ENCODE measurements at regions not wholly inside any gene's neighbourhood (a gene's known extent, or its start where the extent isn't known, plus 50 kb on each side); places are given as distances from the start of the nearest gene placed in this dataset.

DNA sequence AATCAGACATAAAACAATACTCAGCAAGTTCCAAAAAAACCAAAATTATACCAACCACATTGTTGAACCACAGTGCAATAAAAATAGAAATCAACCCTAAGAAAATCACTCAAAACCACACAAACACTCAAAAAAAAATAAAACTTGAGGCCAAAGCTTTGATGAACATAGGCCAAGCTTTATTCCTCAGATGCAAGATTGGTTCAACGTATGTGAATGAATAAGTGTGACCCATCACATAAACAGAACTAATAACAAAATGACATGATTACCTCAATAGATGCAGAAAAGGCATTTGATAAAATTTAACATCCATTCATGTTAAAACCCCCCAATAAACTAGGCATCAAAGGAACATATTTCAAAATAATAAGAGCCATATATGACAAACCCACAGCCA lies 506.1 kb upstream of the FZD8 start:
- Mint-ChIP-seq H3K27ac (ENCODE audit: unreplicated experiment) (no peak overlapping the region), H3K9me3 (peaks cover 12% of the 10 kb centered on the region), H3K36me3 (ENCODE audit: low read depth) (peaks cover 2% of the 10 kb centered on the region), H3K4me1 (peaks cover 9% of the 10 kb centered on the region), H3K27me3 (ENCODE audit: low read depth) (no peaks in the 10 kb centered on the region), H3K4me3 (no peak overlapping the region)
- TF ChIP-seq, protein P1, sequence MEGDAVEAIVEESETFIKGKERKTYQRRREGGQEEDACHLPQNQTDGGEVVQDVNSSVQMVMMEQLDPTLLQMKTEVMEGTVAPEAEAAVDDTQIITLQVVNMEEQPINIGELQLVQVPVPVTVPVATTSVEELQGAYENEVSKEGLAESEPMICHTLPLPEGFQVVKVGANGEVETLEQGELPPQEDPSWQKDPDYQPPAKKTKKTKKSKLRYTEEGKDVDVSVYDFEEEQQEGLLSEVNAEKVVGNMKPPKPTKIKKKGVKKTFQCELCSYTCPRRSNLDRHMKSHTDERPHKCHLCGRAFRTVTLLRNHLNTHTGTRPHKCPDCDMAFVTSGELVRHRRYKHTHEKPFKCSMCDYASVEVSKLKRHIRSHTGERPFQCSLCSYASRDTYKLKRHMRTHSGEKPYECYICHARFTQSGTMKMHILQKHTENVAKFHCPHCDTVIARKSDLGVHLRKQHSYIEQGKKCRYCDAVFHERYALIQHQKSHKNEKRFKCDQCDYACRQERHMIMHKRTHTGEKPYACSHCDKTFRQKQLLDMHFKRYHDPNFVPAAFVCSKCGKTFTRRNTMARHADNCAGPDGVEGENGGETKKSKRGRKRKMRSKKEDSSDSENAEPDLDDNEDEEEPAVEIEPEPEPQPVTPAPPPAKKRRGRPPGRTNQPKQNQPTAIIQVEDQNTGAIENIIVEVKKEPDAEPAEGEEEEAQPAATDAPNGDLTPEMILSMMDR (conservative IDR thresholded peaks at IDR 0.05) = no peak
- no peak for DNase-seq (ENCODE audit: low read depth, low spot score)

DNA sequence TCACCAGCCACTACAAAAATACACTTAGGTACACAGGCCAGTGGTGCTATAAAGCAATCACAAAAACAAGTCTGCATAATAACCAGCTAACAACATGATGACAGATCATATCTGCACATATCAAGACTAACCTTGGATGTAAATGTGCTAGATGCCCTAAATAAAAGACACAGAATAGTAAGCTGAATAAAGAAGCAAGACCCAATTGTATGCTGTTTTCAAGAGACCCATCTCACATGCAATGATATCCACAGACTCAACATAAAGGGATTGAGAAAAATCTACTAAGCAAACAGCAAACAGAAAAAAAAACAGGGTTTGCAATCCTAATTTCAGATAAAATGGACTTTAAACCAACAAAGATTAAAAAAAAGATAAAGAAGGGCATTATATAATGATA lies 505.4 kb upstream of the FZD8 start:
- Mint-ChIP-seq H3K36me3 (ENCODE audit: low read depth) (peaks cover 2% of the 10 kb centered on the region), H3K27ac (ENCODE audit: unreplicated experiment) (no peak overlapping the region), H3K4me3 (no peak overlapping the region), H3K9me3 (peaks cover 12% of the 10 kb centered on the region), H3K4me1 (peaks cover 9% of the 10 kb centered on the region), H3K27me3 (ENCODE audit: low read depth) (no peaks in the 10 kb centered on the region)
- TF ChIP-seq, protein P1 (conservative IDR thresholded peaks at IDR 0.05) = no peak
- no peak for DNase-seq (ENCODE audit: low read depth, low spot score)

DNA sequence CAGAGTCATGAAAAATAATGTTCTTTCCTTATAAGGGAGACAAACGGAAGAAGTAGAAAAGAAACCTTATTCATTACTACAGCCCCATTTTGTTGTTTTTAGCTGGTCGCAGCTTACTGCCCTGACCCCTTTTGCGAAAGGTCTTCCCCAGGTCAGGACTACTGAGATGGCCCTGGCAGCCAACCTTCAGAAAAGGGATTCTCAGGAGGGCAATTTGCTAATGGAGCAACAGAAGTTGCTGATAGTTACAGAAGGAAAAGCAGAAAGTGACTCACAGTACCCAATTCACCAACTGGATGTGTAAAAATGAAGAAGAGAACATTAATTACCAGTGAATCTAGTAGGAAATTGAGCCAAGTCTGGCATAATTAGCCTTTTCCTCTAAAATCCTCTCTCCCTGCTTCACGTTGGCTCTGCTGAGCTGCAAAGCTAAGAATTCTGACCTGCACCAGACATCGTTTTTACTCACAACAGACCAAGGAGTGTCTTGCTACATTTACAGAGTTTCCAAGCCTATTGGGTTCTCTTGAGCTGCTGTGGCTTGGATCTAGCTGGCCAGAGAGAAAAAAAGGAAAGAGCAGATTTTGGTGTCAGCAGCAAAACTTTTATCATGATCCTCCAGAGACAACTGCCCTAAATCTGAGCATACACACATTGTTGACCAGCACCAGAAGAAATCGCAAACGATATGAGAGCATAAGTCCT lies 499.9 kb upstream of the FZD8 start:
- Mint-ChIP-seq H3K36me3 (ENCODE audit: low read depth) (peaks cover 10% of the 10 kb centered on the region), H3K27ac (ENCODE audit: unreplicated experiment) (no peak overlapping the region), H3K27me3 (ENCODE audit: low read depth) (no peaks in the 10 kb centered on the region), H3K4me1 (peaks cover 27% of the 10 kb centered on the region), H3K9me3 (peaks cover 13% of the 10 kb centered on the region), H3K4me3 (no peak overlapping the region)
- DNase-seq (ENCODE audit: low read depth, low spot score) = no peak
- TF ChIP-seq, protein P1 (conservative IDR thresholded peaks at IDR 0.05) = no peak

DNA sequence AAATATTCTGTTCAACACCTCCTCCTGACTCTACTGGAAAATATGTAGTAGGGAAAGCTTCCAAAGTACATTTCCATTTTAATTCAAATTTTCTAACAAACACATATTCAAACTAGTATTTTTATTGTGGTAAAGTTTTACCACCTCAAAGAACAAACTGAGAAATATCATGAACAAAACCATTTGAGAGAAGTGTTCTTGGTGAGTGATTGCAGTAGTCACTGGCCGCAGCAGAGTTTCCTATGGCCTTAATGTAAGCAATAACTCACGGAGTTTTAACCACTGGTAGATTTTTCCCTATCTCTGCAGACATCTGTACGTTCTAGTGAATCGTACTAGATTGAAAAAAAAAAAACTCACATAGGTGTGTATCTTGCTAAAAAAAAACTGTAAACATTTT lies 487.0 kb upstream of the FZD8 start:
- H3K36me3 Mint-ChIP-seq (ENCODE audit: low read depth) = no peaks in the 10 kb centered on the region
- no peak overlapping the region for H3K27ac Mint-ChIP-seq (ENCODE audit: unreplicated experiment)
- H3K4me1 Mint-ChIP-seq = no peaks in the 10 kb centered on the region
- TF ChIP-seq, protein P1 (conservative IDR thresholded peaks at IDR 0.05) = no peak
- no peaks in the 10 kb centered on the region for H3K27me3 Mint-ChIP-seq (ENCODE audit: low read depth)
- no peak overlapping the region for H3K4me3 Mint-ChIP-seq
- peaks cover 7% of the 10 kb centered on the region for H3K9me3 Mint-ChIP-seq
- no peak for DNase-seq (ENCODE audit: low read depth, low spot score)

DNA sequence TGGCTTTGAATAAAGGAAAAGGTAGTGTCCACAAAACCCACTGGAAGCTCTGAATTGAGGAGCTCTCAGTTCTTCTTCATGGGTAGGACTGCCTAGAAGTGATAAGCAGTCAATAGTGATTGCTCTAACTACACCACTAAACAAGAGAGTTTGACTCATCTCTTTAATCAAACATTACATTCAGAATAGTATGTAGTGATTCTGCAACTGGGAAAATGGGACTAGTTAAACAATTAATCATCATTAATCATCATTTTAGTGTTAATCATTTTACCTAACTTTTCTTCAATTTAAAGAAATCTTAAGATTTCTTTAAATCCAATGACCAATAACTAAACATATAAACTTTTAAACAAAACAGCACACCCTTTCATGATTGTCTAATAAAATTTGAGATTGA lies 484.0 kb upstream of the FZD8 start:
- Mint-ChIP-seq H3K9me3 (peaks cover 12% of the 10 kb centered on the region), H3K27me3 (ENCODE audit: low read depth) (no peaks in the 10 kb centered on the region), H3K4me1 (no peaks in the 10 kb centered on the region), H3K27ac (ENCODE audit: unreplicated experiment) (no peak overlapping the region), H3K4me3 (no peak overlapping the region), H3K36me3 (ENCODE audit: low read depth) (no peaks in the 10 kb centered on the region)
- no peak for DNase-seq (ENCODE audit: low read depth, low spot score)
- TF ChIP-seq, protein P1 (conservative IDR thresholded peaks at IDR 0.05) = no peak

Measured in neural crest cell (in vitro differentiated cells).